ENCODE measurements at regions not wholly inside any gene's neighbourhood (a gene's known extent, or its start where the extent isn't known, plus 50 kb on each side); places are given as distances from the start of the nearest gene placed in this dataset.

GRCh38 chr5:2549900-2550299 lies 201.6 kb downstream of the IRX2 start:
- in situ Hi-C loops (cut with HindIII; ENCODE audit: low sequenced_read_pairs), result no loop called here
- no peak for TF ChIP-seq CTCF (IDR thresholded peaks at IDR 0.05; ENCODE audit: low read depth, low read length)
- no peak overlapping the region for H3K4me3 ChIP-seq (ENCODE audit: low read depth, low read length)
- no peak for DNase-seq (ENCODE audit: low read depth, low spot score)

- in situ Hi-C loops (cut with HindIII; ENCODE audit: low sequenced_read_pairs), result no loop called here
- DNase-seq (ENCODE audit: low read depth, low spot score), result no peak
- no peak for TF ChIP-seq CTCF (IDR thresholded peaks at IDR 0.05; ENCODE audit: low read depth, low read length)
- no peak overlapping the region for H3K4me3 ChIP-seq (ENCODE audit: low read depth, low read length)
These were observed 202.1 kb downstream of the IRX2 start for GRCh38 chr5:2549354-2549753.

GRCh38 chr5:2546938-2547337 lies 204.5 kb downstream of the IRX2 start:
- no peak for TF ChIP-seq CTCF (IDR thresholded peaks at IDR 0.05; ENCODE audit: low read depth, low read length)
- H3K4me3 ChIP-seq (ENCODE audit: low read depth, low read length), result no peak overlapping the region
- in situ Hi-C loops (cut with HindIII; ENCODE audit: low sequenced_read_pairs), result no loop called here
- no peak for DNase-seq (ENCODE audit: low read depth, low spot score)

- no peak for DNase-seq (ENCODE audit: low read depth, low spot score)
- TF ChIP-seq CTCF (IDR thresholded peaks at IDR 0.05; ENCODE audit: low read depth, low read length), result no peak
- no peak overlapping the region for H3K4me3 ChIP-seq (ENCODE audit: low read depth, low read length)
- in situ Hi-C loops (cut with HindIII; ENCODE audit: low sequenced_read_pairs), result no loop called here
These were observed 207.5 kb downstream of the IRX2 start for GRCh38 chr5:2544003-2544402.

- in situ Hi-C loops (cut with HindIII; ENCODE audit: low sequenced_read_pairs), result no loop called here
- no peak overlapping the region for H3K4me3 ChIP-seq (ENCODE audit: low read depth, low read length)
- no peak for DNase-seq (ENCODE audit: low read depth, low spot score)
- no peak for TF ChIP-seq CTCF (IDR thresholded peaks at IDR 0.05; ENCODE audit: low read depth, low read length)
These were observed 208.7 kb downstream of the IRX2 start for GRCh38 chr5:2542821-2543220.

GRCh38 chr5:2542026-2542425 lies 209.5 kb downstream of the IRX2 start:
- no peak for DNase-seq (ENCODE audit: low read depth, low spot score)
- H3K4me3 ChIP-seq (ENCODE audit: low read depth, low read length), result no peak overlapping the region
- in situ Hi-C loops (cut with HindIII; ENCODE audit: low sequenced_read_pairs), result no loop called here
- TF ChIP-seq CTCF (IDR thresholded peaks at IDR 0.05; ENCODE audit: low read depth, low read length), result no peak

GRCh38 chr5:2538169-2538568 lies 213.3 kb downstream of the IRX2 start:
- no peak for DNase-seq (ENCODE audit: low read depth, low spot score)
- H3K4me3 ChIP-seq (ENCODE audit: low read depth, low read length), result no peak overlapping the region
- TF ChIP-seq CTCF (IDR thresholded peaks at IDR 0.05; ENCODE audit: low read depth, low read length), result no peak
- in situ Hi-C loops (cut with HindIII; ENCODE audit: low sequenced_read_pairs), result no loop called here

Measured in astrocyte of the spinal cord (primary cell).